ENCODE measurements at regions not wholly inside any gene's neighbourhood (a gene's known extent, or its start where the extent isn't known, plus 50 kb on each side); places are given as distances from the start of the nearest gene placed in this dataset.

DNA sequence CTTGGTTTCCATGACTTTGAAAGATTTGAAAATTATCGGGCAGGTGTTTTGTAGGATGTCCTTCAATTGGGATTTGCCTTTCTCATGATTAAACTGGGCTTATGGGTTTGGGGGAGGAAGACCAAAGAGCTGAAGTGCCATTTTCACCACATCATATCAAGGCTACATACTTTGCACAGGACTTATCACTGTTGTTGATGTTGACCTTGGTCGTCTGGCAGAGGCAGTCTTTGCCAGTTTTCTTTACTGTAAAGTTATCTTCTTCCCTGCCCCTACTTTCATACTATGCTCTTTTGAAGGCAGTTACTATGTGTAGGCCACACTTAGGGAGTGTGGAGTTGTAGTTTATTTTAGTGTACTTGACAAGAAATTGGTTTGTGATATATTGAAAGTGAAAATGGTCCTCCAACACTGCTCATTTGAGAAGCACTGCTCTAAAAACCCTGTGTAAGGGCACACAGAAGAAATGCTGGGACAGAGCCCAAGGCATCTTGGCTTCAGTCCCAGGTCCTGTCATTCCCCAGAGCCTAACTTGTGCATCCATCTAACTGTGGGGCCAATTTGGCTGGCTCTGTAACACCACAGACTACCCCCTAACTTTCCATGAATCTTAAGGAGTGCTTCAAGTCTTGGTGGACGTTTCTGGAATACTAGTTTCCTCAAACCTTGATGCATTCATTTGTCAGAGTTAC is 384.9 kb downstream of the KCNRG start:
- TF ChIP-seq CTCF (conservative IDR thresholded peaks at IDR 0.05; ENCODE audit: low read depth, low read length) (no peak), EZH2 (IDR thresholded peaks at IDR 0.05; ENCODE audit: borderline replicate concordance, low read depth, low read length, poor library complexity, severe bottlenecking) (no peak)
